Dedifferentiated amniotic fluid mesenchymal stem cell (primary cell): ENCODE measurements at regions not wholly inside any gene's neighbourhood (a gene's known extent, or its start where the extent isn't known, plus 50 kb on each side); places are given as distances from the start of the nearest gene placed in this dataset.

Experiments used
- DNase-seq: peaks from one replicate; pipeline ENCODE4 v3.0.0-alpha.2; 2016; ENCODE audit errors: extremely low spot score

GRCh38 chr10:108104551-108105156 is 940.1 kb upstream of the SORCS1 start:
- DNase-seq = no peak

GRCh38 chr10:108097258-108097657 is 932.8 kb upstream of the SORCS1 start:
- DNase-seq = no peak

- no peak for DNase-seq
Measured at GRCh38 chr10:108095932-108096925, 931.7 kb upstream of the SORCS1 start.

- DNase-seq = no peak
Measured at GRCh38 chr10:108090476-108091215, 926.1 kb upstream of the SORCS1 start.

GRCh38 chr10:108086502-108086901 is 922.0 kb upstream of the SORCS1 start:
- no peak for DNase-seq

- no peak for DNase-seq
Measured at GRCh38 chr10:108082596-108082995, 918.1 kb upstream of the SORCS1 start.

- DNase-seq = no peak
Measured at GRCh38 chr10:108078263-108078662, 913.8 kb upstream of the SORCS1 start.

GRCh38 chr10:108072466-108072865 is 908.0 kb upstream of the SORCS1 start:
- no peak for DNase-seq

GRCh38 chr10:108070789-108071188 is 906.3 kb upstream of the SORCS1 start:
- no peak for DNase-seq

GRCh38 chr10:108069096-108069495 is 904.6 kb upstream of the SORCS1 start:
- DNase-seq = no peak

- DNase-seq = no peak
Measured at GRCh38 chr10:108064746-108065260, 900.3 kb upstream of the SORCS1 start.

GRCh38 chr10:108060246-108060645 is 895.7 kb upstream of the SORCS1 start:
- DNase-seq = no peak

- no peak for DNase-seq
Measured at GRCh38 chr10:108055506-108055905, 891.0 kb upstream of the SORCS1 start.

GRCh38 chr10:108052981-108053380 is 888.5 kb upstream of the SORCS1 start:
- no peak for DNase-seq

GRCh38 chr10:108051218-108051617 is 886.7 kb upstream of the SORCS1 start:
- DNase-seq = no peak

- DNase-seq = no peak
Measured at GRCh38 chr10:108050626-108051025, 886.1 kb upstream of the SORCS1 start.

- no peak for DNase-seq
Measured at GRCh38 chr10:108049668-108050067, 885.2 kb upstream of the SORCS1 start.

GRCh38 chr10:108048898-108049297 is 884.4 kb upstream of the SORCS1 start:
- DNase-seq = no peak

- DNase-seq = no peak
Measured at GRCh38 chr10:108039821-108040584, 875.5 kb upstream of the SORCS1 start.

GRCh38 chr10:108037061-108037460 is 872.6 kb upstream of the SORCS1 start:
- no peak for DNase-seq

GRCh38 chr10:108036265-108036664 is 871.8 kb upstream of the SORCS1 start:
- no peak for DNase-seq
